NCI-H345 (cell line): ENCODE measurements at regions not wholly inside any gene's neighbourhood (a gene's known extent, or its start where the extent isn't known, plus 50 kb on each side); places are given as distances from the start of the nearest gene placed in this dataset.
"Not testable (repeated sequence)": the region's sequence is repeated elsewhere in the genome, so short reads cannot be mapped to it uniquely, and the experiment has no call there.

Experiments
- DNase-seq: peaks from one replicate; lab custom pipeline; 2025; lab: John Stamatoyannopoulos, UW

DNA sequence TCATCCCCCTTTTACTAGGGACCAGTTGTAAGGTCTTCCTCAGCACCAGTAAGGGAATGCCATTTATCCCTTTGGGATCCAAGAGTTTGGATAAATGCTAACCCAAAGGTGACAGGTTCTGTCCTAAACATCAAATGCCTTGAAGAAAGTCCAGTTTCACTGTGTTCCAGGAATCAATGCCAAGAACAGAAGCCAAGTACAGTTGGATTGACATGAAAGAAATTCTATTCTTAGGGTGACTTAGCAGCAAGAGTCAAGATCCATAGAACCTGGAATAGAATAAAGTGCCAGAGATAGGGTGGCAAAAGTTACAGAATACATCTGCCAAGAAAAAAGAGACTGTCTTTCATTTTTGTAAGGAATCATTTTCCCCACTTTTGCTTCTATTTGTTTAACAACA is 94.9 kb upstream of the ADAMTS5 start:
- DNase-seq = no peak

DNA sequence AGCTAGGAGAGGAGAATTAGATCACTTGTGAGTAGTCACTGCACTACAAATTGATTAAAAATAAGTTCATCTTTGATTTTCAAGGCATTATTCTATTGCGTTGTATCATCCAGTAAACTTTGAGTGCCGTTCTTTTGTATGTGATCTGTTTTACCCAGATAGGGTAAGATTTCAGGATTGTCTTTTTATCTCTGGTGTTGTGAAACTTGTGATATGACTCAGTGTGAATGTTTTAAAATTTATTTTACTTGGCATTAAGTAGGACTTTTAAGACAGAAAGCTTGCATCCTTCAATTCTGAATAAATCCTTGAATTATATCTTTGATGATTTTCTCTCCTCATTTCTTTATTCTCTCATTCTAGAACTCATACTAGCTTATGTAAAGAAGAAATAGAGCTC is 93.3 kb upstream of the ADAMTS5 start:
- DNase-seq = no peak

DNA sequence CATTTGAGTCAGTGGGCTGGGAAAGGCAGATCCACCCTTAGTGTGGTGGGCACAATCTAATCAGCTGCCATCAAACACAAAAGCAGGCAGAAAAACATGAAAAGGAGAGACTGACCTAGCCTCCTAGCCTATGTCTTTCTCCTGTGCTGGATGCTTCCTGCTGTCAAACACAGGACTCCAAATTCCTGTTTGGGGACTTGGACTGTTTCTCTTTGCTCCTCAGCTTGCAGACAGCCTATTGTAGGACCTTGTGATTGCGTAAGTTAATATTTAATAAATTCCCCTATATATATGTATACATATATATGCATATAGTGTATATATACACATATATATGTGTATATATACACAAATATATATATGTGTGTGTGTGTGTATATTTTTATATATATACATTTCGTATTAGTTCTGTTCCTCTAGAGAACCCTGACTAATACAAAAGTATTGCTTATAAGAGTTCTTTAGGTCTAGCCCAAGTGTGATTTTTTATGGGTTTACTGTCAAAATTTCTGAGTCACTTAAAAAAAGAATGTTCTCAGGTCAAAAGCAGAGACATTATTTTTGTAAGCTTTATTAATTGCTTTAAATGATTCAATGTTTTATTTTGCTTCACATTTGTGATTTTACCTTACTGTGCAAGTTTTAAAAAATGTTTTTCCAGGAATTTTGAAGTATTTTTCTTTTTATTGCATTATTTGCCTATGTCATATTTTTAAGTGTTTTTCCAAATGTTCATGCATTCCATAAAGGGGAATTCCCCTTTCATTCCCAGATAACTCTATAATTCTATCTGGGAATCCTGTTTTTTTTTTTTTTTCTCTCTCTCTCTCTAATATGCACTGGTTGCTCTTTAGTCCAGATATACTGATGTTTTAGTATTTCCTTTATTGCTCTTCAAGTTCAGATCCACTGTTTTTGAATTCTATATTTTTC is 92.1 kb upstream of the ADAMTS5 start:
- no peak for DNase-seq

DNA sequence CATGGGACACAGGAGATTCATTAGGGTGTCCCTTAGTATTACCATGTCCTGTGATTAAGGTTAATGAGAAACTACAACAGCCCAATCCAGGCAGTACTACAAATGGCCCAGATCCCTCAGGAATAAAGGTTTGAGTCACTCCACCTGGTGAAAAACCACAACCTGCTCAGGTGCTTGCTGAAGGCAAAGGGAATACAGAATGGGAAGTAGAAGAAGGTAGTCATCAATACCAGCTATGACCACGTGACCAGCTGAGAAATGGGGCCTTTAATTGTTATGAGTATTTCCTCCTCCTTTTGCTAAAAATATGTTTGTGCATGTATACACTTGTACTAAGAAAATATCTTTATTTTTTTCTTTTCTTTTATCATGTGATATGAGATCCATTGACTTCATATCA is 91.1 kb upstream of the ADAMTS5 start:
- no peak for DNase-seq

DNA sequence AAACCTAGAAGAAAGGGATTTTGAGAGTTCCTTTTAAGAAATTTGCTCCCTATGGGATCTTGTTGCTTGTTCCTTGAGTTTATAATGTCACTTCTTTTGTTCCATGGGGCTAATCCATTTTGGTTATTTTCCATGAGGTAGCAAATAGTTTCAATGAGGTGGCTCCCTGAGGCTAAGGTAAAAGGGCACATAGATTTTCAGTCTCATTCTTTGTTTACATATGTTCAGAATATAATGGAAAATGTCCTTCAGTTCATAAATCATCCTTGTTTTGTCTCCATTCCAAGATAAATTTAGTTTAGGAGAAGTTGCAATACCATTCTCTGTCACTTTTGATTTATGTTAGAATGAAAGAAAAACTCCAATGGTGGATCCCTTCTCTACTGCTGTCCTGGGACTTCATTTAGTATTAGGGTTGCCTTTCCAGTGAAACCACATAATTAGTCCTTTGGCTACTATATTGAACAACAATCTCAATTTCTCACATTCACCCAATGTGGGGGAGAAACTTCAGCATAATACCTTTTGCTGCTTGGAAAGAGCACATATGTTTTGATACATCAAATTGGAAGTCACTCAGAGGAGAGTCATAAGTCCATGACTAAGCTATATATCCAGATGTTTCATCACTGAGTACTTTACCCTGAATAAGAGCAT is 80.9 kb upstream of the ADAMTS5 start:
- no peak for DNase-seq

DNA sequence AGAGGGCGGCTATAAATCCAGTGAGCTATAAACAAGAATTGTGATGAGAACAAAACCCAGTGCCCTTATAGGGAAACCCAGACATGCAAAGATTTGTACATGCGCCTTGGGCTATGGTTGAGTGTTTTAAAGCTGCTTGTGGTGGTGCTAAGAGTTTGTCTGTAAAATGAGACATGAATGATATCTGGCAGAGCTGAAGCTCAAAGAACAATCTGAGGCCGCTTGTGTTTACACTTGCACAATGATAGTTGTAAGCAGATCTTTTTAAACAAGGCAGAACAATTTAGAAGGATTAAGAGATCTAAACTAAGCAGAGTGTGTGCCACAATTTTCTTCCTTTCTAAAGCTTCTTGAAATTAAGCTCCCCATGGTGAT is 80.4 kb upstream of the ADAMTS5 start:
- DNase-seq = no peak

DNA sequence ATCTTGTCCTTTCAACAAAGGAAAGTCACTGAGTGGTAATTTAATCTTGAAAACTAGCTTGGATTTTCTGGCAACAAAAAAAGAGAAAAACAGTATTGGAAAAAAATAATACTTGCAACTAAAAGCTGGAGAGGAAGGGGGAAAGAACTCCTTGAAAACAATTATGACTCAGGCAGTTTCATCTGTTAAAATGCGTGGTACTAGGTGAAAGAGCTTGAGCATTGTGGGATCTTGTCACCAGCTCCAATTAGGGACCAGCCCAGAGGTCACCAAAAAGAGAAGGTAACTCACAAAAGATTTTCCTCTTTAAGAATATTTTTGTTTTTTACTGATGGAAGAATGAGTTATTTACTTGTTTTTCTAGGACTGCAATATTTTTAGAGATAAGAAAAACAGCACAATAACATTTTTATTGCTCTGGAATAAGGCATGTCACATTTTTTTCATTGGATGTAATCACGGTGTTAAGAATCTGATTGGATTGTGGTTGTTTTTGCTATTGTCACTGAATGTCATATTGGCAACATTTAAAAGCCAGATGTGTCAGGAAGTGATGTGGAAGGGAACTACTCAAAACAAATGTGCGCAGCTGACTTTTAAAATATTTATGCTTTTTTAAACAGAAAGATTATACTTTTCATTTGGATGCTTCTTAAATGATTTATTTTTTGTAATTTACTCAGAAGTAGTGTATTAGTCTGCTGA is 78.5 kb upstream of the ADAMTS5 start:
- no peak for DNase-seq

DNA sequence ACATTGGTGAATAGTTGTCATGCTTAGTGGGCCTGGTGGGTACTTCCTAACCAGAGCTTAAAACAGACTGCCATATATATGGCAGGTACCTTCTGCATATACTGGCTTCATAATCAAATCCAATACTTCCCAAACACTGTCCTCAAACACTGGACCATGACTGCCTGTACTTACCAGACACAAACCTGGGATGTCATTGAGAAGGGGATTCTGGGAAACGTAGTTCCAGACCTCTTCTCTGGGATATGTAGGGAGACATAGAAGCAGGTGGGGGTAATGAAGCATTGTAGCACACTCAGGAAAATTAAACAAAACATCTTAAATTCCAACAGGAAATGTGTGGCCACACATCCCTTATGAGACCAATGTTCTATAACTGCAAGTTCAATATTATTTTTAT is 76.5 kb upstream of the ADAMTS5 start:
- DNase-seq = no peak

DNA sequence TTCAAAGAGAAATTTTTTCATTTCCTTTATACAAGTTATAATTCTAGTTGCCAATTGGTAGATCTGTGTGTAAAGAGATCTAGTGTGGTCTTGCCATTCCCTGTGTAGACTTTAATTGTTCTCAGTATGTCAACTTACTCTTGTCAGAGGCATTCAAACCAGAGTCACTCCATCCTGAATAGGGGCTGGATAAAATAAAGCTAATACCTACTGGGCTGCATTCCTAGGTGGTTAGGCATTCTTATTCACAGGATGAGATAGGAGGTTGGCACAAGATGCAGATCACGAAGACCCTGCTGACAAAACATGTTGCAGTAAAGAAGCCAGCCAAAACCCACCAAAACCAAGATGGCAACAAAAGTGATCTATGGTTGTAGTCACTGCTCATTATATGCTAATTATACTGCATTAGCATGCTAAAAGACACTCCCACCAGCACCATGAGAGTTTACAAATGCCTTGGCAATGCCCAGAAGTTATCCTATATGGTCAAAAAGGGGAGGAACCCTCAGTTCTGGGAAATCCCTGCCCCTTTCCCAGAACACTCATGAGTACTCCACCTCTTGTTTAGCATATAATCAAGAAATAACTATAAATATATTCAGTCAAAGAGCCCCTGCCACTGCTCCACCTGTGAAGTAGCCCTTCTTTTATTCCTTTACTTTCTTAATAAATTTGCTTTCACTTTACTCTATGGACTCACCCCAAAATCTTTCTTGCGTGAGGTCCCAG is 74.0 kb upstream of the ADAMTS5 start:
- no peak for DNase-seq

DNA sequence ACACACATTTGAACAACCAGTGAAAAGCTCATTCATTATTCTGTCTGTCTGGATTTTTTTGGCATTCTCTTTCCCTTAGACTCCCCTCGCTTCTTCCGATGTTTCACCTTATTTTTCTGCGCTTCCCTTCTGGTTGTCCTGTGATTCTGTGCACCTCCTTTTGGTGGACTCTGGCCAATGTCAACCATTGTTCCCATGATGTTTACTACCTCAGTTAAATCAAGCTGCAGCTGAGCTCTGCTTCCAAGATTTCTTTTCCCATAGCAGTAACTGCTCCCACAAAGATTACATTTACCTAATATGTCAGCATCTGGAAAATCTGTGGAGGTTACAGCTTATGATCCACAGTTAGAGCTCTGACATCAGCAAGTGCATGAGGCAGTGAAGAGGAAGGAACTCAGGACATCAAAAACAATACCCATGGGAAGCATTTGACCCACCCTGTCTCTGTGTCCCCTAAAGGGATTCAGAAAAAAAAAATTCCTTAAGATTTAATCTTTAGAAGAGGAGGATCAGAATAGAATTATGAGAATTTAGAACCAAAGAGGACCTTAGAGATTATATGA is 69.9 kb upstream of the ADAMTS5 start:
- DNase-seq = no peak

DNA sequence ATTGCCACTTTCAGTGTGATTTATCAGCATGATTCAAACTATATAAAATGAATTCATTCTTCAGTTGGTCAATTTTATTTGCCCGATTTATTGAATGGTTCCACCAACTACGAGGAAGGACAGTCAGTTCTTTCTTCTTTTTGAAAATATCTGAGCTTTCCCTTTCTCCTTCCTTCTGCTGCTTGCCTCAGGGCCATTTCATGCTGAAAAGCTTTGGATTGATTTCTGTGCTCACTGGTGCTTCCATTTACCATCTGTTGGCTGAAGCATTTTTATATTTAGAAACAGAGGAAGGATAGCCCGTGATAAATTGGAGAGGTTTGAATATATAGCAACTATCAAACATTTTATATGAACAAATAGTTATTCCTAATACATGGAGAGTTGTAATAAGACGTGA is 68.9 kb upstream of the ADAMTS5 start:
- DNase-seq = no peak

DNA sequence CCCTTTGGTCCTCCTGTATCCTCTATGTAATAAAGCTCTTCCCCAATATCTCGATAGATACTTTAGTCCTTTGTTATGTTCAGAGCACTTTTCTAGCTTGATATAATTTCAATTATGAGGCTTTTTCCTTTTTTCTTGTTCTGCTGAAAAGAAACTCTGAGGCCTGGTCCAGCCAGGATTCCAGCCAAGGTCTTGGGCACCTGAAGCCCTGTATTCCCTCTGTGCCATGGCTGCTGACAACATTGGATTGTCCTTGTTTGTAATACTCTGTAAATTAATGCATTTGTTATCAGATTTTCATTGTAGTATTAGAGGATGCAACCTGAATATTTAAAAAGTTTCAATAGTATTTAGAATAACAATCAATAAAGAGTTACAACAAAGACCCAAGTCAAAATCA is 67.9 kb upstream of the ADAMTS5 start:
- no peak for DNase-seq

DNA sequence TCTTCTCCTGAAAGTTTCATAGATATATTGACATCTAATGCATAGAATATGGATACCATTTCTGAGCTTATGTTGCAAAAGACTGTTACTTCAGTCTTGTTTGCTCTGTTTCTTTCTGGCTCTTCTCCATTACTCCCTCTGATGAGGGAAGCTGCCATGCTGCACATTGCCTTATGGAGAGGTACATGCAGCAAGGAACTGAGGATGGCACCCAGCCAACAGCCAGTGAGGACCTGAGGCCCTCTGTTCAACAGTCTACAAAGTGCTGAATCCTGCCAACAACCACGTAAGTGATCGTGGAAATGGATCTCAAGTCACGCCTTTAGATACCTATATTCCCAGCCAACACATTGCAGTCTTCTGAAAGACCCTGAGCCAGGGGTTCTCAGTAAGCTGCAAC is 66.6 kb upstream of the ADAMTS5 start:
- DNase-seq = no peak

DNA sequence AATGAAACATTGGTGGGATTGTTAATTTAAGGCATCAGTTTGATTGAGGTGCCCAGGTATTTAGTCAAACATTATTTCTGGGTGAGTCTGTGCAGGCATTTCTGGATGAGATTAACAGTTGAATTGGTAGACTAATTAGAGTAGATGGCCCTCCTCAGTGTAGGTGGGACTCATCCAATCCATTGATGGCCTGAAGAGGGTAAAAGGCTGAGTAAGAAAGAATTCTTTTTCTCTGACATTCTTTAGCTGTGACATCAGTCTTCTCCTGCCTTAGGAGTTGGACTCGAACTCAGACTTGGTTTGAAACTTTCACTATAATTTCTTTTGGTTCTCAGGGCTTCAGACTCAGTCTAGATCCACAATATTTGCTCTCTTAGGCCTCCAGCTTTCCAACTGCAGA is 59.6 kb upstream of the ADAMTS5 start:
- no peak for DNase-seq

DNA sequence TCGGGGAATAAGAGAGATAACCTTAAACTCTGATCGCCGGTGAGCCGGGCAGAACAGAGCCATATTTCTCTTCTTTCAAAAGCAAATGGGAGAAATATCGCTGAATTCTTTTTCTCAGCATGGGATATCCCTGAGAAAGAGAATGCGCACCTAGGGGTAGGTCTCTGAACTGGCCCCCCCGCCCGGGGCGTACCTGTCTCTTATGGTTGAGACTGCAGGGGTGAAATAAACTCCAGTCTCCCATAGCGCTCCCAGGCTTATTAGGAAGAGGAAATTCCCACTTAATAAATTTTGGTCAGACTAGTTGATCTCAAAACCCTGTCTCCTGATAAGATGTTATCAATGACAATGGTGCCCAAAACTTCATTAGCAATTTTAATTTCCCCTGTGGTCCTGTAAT is 58.8 kb upstream of the ADAMTS5 start:
- DNase-seq = not testable (repeated sequence)

DNA sequence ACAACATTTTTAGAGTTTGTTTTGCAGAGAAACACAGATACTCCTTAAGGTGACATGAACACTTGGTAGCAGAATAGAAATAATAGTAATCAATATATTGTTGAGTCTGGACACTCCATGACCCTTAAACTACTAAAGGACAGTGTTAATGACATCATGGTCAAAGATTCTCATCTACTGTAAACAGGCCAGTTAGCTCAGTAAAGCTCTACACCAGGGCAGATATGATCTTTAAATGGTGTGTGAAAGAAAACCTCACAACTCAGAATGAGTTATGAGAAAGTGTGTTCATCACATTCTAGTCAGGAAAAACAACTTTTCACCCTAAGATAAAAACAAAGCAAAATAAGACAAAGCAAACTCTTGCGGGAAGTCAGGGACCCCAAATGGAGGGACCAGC is 58.1 kb upstream of the ADAMTS5 start:
- DNase-seq = no peak

DNA sequence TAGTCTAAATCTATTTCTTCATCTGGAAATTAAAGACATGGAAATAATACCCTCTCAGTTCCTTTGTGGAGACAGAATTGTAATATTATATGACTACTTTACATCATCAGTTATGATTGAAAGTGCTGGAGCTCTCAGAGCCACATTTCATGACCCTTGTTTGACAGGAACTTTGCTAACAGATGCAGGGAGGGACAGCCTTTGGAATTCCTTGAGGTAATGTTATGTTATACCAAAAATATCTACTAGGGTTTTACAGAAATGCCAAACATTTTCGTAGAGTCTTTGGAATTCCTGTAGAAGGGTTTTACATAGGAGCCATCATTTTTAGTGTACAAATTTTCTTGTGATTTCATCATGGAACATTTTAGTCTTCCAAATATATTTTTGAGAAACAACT is 57.4 kb upstream of the ADAMTS5 start:
- no peak for DNase-seq

DNA sequence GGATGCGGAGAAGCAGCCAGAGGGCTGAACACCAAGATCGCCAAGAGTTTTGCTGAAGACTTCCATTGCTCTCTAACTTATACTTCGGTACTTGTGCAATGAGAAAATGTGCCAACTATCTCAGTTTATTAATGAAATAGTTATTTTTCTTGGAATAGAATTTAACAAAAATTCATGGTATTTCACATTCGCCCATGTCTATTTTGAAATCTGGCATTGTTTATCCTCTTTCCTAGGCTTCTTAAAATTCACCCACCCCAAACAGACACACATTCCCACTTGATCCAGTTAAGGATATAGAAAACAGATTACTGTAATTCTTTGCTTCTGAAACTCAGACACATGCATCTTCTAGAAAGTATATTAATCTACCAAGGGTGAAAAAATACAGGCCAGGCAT is 56.3 kb upstream of the ADAMTS5 start:
- DNase-seq = no peak

DNA sequence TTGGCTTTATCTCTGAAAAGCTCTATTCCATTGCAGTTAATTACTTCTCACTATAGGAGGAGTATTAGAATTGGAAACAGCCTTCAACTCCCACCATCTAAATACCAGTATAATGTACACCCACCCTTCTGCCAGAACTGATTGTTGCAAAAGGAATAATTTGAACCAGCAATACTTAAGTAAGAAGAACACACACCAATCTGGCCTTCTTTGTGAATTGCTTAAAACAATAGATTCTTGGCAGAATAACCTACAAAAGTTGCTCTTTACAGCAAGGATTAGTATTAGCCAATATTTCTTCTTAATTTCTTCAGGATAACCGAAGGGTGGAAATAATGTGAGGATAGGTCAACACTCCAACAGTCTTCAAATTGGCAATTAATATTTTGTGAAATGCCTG is 54.9 kb upstream of the ADAMTS5 start:
- no peak for DNase-seq

DNA sequence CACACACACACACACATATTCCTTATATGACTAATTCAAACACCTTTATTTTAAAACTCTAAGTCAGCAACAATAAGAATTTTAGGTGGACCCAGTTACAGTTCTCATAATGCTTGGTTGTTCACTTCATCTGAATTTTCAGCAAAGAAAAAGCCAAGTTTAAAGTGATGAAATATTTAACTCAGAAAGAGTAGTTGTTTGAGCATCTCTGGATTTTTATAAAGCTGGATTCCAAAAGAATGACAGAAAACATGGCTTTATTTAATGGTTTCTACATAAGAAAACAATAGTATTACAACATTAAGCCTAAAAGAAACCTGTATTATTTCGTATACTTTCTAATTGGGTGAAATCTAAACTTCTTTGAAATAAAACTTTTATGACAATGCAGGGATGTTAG is 54.2 kb upstream of the ADAMTS5 start:
- no peak for DNase-seq

DNA sequence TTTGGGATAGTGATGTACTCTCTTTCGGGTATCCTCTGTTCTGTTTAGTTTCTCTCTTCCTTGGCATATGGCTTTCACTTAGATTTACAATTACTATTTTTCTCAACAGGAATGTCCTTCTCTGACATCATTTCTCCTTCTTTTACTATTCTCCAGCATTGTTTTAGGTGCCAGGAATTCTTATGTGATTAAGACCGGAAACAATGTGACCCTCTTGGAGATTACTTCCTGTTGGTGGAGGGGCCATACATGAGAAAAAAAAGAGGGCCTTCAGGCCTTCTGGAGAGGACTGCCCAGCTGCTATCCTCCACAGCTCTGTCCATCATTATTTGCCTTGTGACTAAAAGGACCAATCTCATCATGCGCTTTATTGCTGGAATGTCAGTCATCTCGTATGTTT is 50.4 kb upstream of the ADAMTS5 start:
- DNase-seq = no peak
